ENCODE measurements at regions not wholly inside any gene's neighbourhood (a gene's known extent, or its start where the extent isn't known, plus 50 kb on each side); places are given as distances from the start of the nearest gene placed in this dataset.
"Not testable (repeated sequence)": the region's sequence is repeated elsewhere in the genome, so short reads cannot be mapped to it uniquely, and the experiment has no call there.

- H3K4me3 ChIP-seq: no peak overlapping the region
- no peaks in the 10 kb centered on the region for H3K27me3 ChIP-seq (ENCODE audit: low read depth)
- H3K4me1 ChIP-seq: no peaks in the 10 kb centered on the region
- H3K9me3 ChIP-seq: no peaks in the 10 kb centered on the region
- no peaks in the 10 kb centered on the region for H3K36me3 ChIP-seq
- no peak overlapping the region for H3K27ac ChIP-seq
- TF ChIP-seq CTCF (IDR thresholded peaks at IDR 0.05): no peak
- DNase-seq (no peak), ATAC-seq (no peak)
- intact Hi-C loops (cut with DNase I): no loop called here
Measured at GRCh38 chr7:10484767-10485166, 488.9 kb upstream of the PHF14 start.

GRCh38 chr7:10501206-10501884 lies 472.3 kb upstream of the PHF14 start:
- H3K27ac ChIP-seq; H3K27me3 ChIP-seq (ENCODE audit: low read depth); H3K4me1 ChIP-seq; intact Hi-C loops (cut with DNase I); ATAC-seq; H3K4me3 ChIP-seq; H3K9me3 ChIP-seq; H3K36me3 ChIP-seq: not testable (repeated sequence)
- peak; percentile 32 for DNase-seq

- Histone ChIP-seq H3K4me3 (no peak overlapping the region), H3K36me3 (no peaks in the 10 kb centered on the region), H3K27ac (no peak overlapping the region), H3K27me3 (ENCODE audit: low read depth) (no peaks in the 10 kb centered on the region), H3K4me1 (no peaks in the 10 kb centered on the region), H3K9me3 (peaks cover 6% of the 10 kb centered on the region)
- TF ChIP-seq CTCF (IDR thresholded peaks at IDR 0.05): no peak
- intact Hi-C loops (cut with DNase I): no loop called here
- ATAC-seq: no peak
- DNase-seq: no peak
Measured at GRCh38 chr7:10507032-10507431, 466.6 kb upstream of the PHF14 start.

GRCh38 chr7:10521306-10521705 lies 452.4 kb upstream of the PHF14 start:
- no peak overlapping the region for H3K27ac ChIP-seq
- H3K4me1 ChIP-seq: no peaks in the 10 kb centered on the region
- TF ChIP-seq CTCF (IDR thresholded peaks at IDR 0.05): no peak
- no peaks in the 10 kb centered on the region for H3K36me3 ChIP-seq
- no peaks in the 10 kb centered on the region for H3K27me3 ChIP-seq (ENCODE audit: low read depth)
- intact Hi-C loops (cut with DNase I): no loop called here
- DNase-seq (no peak), ATAC-seq (no peak)
- H3K4me3 ChIP-seq: no peak overlapping the region
- H3K9me3 ChIP-seq: no peaks in the 10 kb centered on the region

GRCh38 chr7:10533429-10533828 lies 440.2 kb upstream of the PHF14 start:
- H3K27ac ChIP-seq; H3K36me3 ChIP-seq; intact Hi-C loops (cut with DNase I); ATAC-seq; DNase-seq; H3K27me3 ChIP-seq (ENCODE audit: low read depth); H3K9me3 ChIP-seq; H3K4me1 ChIP-seq; H3K4me3 ChIP-seq: not testable (repeated sequence)

- ATAC-seq (no peak), DNase-seq (no peak)
- no peak for TF ChIP-seq CTCF (IDR thresholded peaks at IDR 0.05)
- H3K36me3 ChIP-seq: no peaks in the 10 kb centered on the region
- no peaks in the 10 kb centered on the region for H3K27me3 ChIP-seq (ENCODE audit: low read depth)
- H3K27ac ChIP-seq: no peak overlapping the region
- H3K9me3 ChIP-seq: no peaks in the 10 kb centered on the region
- H3K4me1 ChIP-seq: no peaks in the 10 kb centered on the region
- intact Hi-C loops (cut with DNase I): no loop called here
- no peak overlapping the region for H3K4me3 ChIP-seq
Measured at GRCh38 chr7:10536561-10536960, 437.1 kb upstream of the PHF14 start.

- no peak for TF ChIP-seq CTCF (IDR thresholded peaks at IDR 0.05)
- ATAC-seq (no peak), DNase-seq (no peak)
- no peaks in the 10 kb centered on the region for H3K9me3 ChIP-seq
- H3K4me1 ChIP-seq: no peaks in the 10 kb centered on the region
- no peaks in the 10 kb centered on the region for H3K27me3 ChIP-seq (ENCODE audit: low read depth)
- no peak overlapping the region for H3K4me3 ChIP-seq
- H3K27ac ChIP-seq: no peak overlapping the region
- intact Hi-C loops (cut with DNase I): no loop called here
- H3K36me3 ChIP-seq: no peaks in the 10 kb centered on the region
Measured at GRCh38 chr7:10537764-10538163, 435.9 kb upstream of the PHF14 start.

Data from lower lobe of right lung (tissue), 2 donors.